T47D (cell line): ENCODE measurements at regions not wholly inside any gene's neighbourhood (a gene's known extent, or its start where the extent isn't known, plus 50 kb on each side); places are given as distances from the start of the nearest gene placed in this dataset.
A peak's percentile ranks its signal among the peaks of the same experiment; 100 is the strongest.
"Not testable (repeated sequence)": the region's sequence is repeated elsewhere in the genome, so short reads cannot be mapped to it uniquely, and the experiment has no call there.

Experiments
- DNase-seq, 2 experiments: peaks; one replicate each; pipeline versions ENCODE4 v3.0.0 to v3.0.0-alpha.2; 2011 to 2012; ENCODE audit warnings: low read depth in 1 of 2, low spot score in 1 of 2
- JUND ChIP-seq: IDR thresholded peaks from 2 replicates; pipeline ENCODE4 v1.6.1; 2012; ENCODE audit warnings: low read depth
- in situ Hi-C: cut with HindIII; loops from 2 replicates; pipeline ENCODE4 v1.10.0; 2016; ENCODE audit warnings: low sequenced_read_pairs, low pct_unique_long_range_greater_than_20kb

DNA sequence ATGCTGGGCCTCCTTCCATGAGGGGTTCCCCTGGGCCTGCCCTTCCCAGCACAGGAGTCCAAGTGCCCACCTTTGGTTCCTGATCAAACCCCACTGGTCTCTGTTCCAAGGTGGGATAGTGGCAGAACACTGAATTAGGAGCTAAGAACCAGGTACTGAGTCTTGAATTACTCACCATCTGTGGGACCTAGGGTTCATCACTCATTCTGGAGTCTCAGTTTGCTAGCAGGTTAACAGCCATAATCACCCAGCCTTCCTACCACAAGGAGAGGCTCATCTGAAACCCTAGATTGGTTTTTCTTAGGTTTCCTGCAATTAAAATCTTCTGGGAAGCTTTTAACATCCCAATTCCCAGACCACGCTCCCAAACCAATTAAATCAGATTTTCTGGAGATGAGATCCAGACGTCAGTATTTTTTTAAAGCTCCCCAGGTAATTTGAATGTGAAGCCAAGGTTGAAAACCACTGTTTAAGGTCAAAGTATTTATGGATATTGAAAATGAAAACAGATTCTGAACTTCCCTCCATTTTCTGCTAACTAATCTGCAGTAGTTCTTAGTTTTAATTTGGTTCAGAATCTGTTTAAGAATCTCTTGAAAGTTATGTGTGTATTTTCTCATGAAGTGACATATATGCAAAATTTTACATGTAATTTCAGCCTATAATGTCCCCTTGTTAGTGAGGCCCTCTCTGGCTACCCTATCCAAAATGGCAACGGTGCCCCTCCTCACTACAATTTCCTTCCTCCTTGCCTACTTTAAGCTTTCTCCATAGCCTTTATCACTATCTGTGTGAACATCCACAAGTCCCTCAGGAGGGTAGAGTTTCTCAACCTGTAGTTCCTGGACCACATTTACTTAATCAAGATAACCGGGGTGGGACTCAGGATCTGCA, 166.5 kb upstream of the CXCR4 start:
- TF ChIP-seq JUND: no peak
- no peak for DNase-seq
- in situ Hi-C loops: no loop called here

DNA sequence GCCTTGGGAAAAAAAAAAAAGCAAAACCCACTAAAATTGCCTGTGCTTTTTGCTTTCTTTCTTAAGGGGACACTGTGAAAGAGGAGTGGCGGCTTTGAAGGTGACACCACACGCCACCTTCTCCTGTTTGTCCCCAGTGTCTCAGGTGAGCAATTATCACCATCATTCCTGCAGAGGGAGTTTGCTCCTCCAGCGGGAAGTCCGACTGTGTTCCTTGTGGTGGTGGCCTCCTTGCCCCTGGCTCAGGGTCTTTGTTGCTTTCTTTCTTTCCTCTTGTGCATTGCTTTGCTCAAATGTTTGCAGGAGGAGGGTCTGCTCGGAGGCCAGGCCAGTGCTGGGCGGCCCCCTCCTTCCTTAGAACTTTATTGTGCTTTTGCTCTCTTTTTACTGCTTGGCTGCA, 164.3 kb upstream of the CXCR4 start:
- in situ Hi-C loops: no loop called here
- no peak for TF ChIP-seq JUND
- DNase-seq: no peak

DNA sequence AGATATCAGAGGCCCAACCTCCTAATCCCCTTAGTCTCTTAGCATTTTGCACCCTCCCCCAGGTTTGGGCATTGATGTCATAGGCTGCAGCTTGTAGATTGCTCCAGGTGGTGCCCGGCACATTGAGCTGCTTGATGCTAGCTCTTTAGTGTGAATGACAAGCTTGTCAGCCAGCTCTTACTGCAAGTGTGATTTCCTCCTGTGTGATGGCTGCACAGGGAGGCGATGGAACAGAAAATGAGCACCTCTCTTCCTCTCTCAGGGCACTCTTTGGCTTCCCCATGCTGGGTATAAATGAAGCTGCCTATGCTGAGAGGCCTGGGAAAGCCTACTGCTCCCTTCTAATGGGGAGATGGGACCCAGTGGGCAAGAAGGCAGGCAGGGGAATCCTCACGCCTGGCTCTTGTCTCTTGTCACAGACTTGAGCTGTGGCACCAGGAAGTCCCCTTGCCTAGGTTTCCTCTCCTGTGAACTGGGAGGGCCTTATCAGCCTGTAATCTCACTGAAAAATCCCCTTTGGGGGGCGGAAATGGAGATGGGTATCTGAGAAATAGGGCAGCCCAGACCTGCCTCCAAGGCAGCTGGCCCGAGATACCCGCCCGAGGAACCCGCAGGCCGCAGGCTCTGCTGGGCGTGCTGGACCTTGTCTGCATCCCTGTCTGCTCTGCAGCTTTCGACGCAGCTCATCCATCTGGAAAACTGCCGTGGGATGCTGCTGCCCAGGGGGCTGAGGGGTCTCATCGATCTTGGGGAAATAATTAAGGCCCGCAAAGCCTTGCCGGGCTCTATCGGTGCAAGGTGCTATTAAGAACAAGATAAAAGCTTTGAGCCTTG, 163.5 kb upstream of the CXCR4 start:
- DNase-seq: no peak
- TF ChIP-seq JUND: no peak
- in situ Hi-C loops: no loop called here

- in situ Hi-C loops, DNase-seq: not testable (repeated sequence)
These were observed 148.4 kb upstream of the CXCR4 start for GRCh38 chr2:136266346-136266745.

DNA sequence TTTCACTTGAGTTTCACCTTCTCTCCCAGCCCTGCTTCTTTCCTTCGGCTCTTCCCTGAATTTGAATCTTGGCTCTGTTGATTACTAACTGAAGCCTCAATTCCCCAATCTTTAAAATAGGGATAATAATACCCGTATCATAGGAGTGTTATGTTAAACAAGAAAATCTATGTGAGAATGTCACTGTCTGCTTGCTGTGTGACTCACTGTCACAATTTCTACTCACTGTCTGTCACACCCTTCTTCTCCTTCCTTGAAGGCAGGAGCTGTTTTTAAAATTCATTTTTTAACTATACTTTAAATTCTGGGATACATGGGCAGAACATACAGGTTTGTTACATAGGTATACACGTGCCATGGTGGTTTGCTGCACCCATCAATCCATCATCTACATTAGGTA, 141.6 kb upstream of the CXCR4 start:
- DNase-seq: no peak
- TF ChIP-seq JUND: no peak
- in situ Hi-C loops: no loop called here

GRCh38 chr2:136257893-136258292, 139.9 kb upstream of the CXCR4 start:
- in situ Hi-C loops: no loop called here
- DNase-seq: no peak
- TF ChIP-seq JUND: no peak

DNA sequence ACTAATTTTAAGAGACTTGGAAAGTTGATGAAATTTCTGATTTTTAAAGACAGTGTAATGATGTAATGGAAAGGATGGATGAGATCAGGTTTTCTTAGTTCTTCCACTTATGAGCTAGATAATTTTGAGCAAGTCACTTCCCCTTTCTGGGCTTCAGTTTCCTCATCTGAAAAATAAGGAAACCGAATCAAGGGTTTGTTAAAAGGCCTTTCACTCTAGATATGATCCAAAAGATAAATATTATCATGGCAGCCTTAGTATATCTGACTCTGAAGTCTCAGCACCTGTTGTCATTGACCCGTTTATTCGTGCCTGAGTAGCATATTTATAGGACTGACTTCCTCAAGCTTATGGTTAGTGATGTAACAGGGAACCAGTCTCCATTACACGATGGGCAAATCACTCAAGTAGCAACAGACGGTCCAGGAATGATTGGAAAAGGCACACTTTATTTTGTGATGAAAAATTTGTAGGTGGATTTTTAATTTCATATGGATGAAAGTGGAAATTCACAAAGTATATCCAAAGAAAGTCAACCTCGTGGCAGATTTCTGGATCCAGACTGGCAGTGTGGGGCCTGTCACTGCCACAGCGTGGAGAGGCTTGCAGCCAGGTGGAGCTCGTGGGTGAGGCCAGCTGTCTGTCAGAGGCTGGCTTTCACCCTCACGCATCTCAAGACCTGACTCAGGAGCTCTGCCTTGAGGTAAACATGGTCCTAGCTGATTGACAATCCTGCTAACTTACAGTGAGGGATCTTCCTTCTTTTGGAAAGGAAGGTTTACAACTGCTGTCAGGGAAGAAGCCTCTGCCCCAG, 137.9 kb upstream of the CXCR4 start:
- in situ Hi-C loops: no loop called here
- DNase-seq: peak in 1 of 2 experiments; percentile 3
- TF ChIP-seq JUND: no peak

- DNase-seq: no peak
- no peak for TF ChIP-seq JUND
- in situ Hi-C loops: no loop called here
These were observed 137.2 kb upstream of the CXCR4 start for GRCh38 chr2:136255127-136255526.

DNA sequence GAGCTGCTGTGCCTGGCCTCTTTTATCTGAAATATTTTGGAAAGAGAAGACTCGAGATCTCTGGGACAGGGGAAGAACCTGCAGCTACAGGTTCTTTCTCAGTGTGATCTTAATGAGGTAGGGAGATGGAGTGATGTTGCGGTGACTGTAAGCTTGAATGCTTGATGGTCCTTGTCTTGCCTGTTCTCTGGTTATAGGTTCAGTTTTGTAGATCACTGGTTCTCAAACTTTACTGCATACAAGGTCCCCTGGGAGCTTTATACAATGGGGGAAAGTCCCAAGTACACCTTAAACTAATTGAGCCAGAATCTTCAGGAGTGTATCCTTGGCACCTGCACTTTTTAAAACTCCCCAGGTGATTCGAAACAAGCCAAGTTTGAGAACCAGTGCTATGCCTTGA, 136.7 kb upstream of the CXCR4 start:
- no peak for TF ChIP-seq JUND
- in situ Hi-C loops: no loop called here
- no peak for DNase-seq

DNA sequence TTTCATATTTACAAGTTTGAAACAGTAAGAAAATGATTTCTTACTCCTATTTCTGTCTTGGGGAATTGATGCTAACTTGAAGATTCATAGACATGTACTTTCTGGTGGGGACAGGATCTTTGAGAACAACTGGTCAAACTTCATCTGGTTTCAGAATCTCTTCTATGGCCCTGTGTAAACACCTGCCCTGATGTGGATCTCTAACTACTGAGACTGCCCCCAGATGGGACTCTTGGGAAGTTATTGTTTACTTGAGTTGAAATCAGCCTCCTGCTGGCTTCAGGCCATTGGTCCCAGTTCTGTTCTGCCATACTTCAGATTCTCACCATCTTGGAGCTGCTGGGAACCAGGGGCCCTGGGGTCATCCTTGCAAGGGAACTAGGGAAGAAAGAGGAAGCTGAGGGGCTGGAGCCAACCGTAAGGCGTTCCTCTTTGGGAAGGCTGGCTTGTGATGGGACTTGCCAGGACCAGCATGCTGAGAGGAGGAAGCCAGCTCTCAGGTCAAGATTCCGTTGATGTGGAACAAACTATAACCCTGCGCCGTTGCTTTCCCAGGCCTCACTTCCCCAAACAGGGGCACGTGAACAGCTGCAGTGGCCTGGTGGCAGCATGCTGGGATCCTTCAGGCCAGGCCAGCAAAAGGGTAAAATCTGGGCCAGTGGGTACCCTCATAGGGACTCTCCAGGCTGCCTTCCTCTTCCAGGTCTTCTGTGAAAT, 135.5 kb upstream of the CXCR4 start:
- DNase-seq: no peak
- in situ Hi-C loops: no loop called here
- no peak for TF ChIP-seq JUND

GRCh38 chr2:136251885-136252585, 134.1 kb upstream of the CXCR4 start:
- no peak for TF ChIP-seq JUND
- DNase-seq: no peak
- in situ Hi-C loops: no loop called here
